Fibroblast of skin of abdomen (primary cell): ENCODE measurements at regions not wholly inside any gene's neighbourhood (a gene's known extent, or its start where the extent isn't known, plus 50 kb on each side); places are given as distances from the start of the nearest gene placed in this dataset.
A peak's percentile ranks its signal among the peaks of the same experiment; 100 is the strongest.

Experiments used
- DNase-seq: peaks from one replicate; pipeline ENCODE4 v3.0.0-alpha.2; 2013

GRCh38 chr2:59044736-59045135 is 803.6 kb upstream of the FANCL start:
- DNase-seq = no peak

- no peak for DNase-seq
These were observed 800.0 kb upstream of the FANCL start for GRCh38 chr2:59041139-59041538.

GRCh38 chr2:59034837-59035236 is 793.7 kb upstream of the FANCL start:
- DNase-seq = peak; percentile 8

- no peak for DNase-seq
These were observed 793.0 kb upstream of the FANCL start for GRCh38 chr2:59034106-59034505.

GRCh38 chr2:59033661-59034060 is 792.5 kb upstream of the FANCL start:
- DNase-seq = no peak

- DNase-seq = no peak
These were observed 791.4 kb upstream of the FANCL start for GRCh38 chr2:59032499-59032898.

GRCh38 chr2:59029058-59029457 is 787.9 kb upstream of the FANCL start:
- no peak for DNase-seq

- no peak for DNase-seq
These were observed 786.2 kb upstream of the FANCL start for GRCh38 chr2:59027320-59027719.

- peak; percentile 28 for DNase-seq
These were observed 784.1 kb upstream of the FANCL start for GRCh38 chr2:59025157-59025757.

- no peak for DNase-seq
These were observed 780.7 kb upstream of the FANCL start for GRCh38 chr2:59021786-59022185.

GRCh38 chr2:59019566-59020159 is 778.5 kb upstream of the FANCL start:
- no peak for DNase-seq

- no peak for DNase-seq
These were observed 777.6 kb upstream of the FANCL start for GRCh38 chr2:59018737-59019136.

GRCh38 chr2:59015027-59015426 is 773.9 kb upstream of the FANCL start:
- DNase-seq = no peak

GRCh38 chr2:59012971-59013370 is 771.8 kb upstream of the FANCL start:
- DNase-seq = no peak

- DNase-seq = no peak
These were observed 771.1 kb upstream of the FANCL start for GRCh38 chr2:59012234-59012633.

- DNase-seq = no peak
These were observed 767.8 kb upstream of the FANCL start for GRCh38 chr2:59008950-59009349.

- no peak for DNase-seq
These were observed 764.9 kb upstream of the FANCL start for GRCh38 chr2:59005836-59006615.

- no peak for DNase-seq
These were observed 763.5 kb upstream of the FANCL start for GRCh38 chr2:59004621-59005020.

- peak; percentile 38 for DNase-seq
These were observed 759.7 kb upstream of the FANCL start for GRCh38 chr2:59000796-59001195.

GRCh38 chr2:58992062-58992706 is 751.1 kb upstream of the FANCL start:
- peak; percentile 62 for DNase-seq

- DNase-seq = no peak
These were observed 750.2 kb upstream of the FANCL start for GRCh38 chr2:58991357-58991756.

- DNase-seq = no peak
These were observed 744.4 kb upstream of the FANCL start for GRCh38 chr2:58985541-58985940.

- DNase-seq = no peak
These were observed 743.6 kb upstream of the FANCL start for GRCh38 chr2:58984731-58985130.

- no peak for DNase-seq
These were observed 742.0 kb upstream of the FANCL start for GRCh38 chr2:58983111-58983510.
